Osteoblast (primary cell): ENCODE measurements at regions not wholly inside any gene's neighbourhood (a gene's known extent, or its start where the extent isn't known, plus 50 kb on each side); places are given as distances from the start of the nearest gene placed in this dataset.

Experiments used
- DNase-seq: peaks from one replicate; pipeline ENCODE4 v3.0.0; 2011; ENCODE audit warnings: low spot score, mixed read lengths; ENCODE audit not compliant: insufficient read length; ENCODE audit errors: missing footprints
- H2AFZ ChIP-seq: 2 replicates; pipeline ENCODE4 v1.6.0; 2011; ENCODE audit warnings: mild to moderate bottlenecking, low read length
- H3K27ac ChIP-seq: 2 replicates; pipeline ENCODE4 v1.5.1; 2011; ENCODE audit warnings: mild to moderate bottlenecking, low read depth, low read length, moderate library complexity
- H3K27me3 ChIP-seq: 2 replicates; pipeline ENCODE4 v1.6.0; 2012; ENCODE audit warnings: mild to moderate bottlenecking, control low read depth, inconsistent platforms, low read length, moderate library complexity; ENCODE audit not compliant: insufficient read depth
- H3K36me3 ChIP-seq: 2 replicates; pipeline ENCODE4 v1.5.1; 2011; ENCODE audit warnings: mild to moderate bottlenecking, low read length, control low read depth, moderate library complexity; ENCODE audit not compliant: insufficient read depth
- H3K4me1 ChIP-seq: 2 replicates; pipeline ENCODE4 v1.5.1; 2011; ENCODE audit warnings: mild to moderate bottlenecking, low read length, control low read depth, moderate library complexity; ENCODE audit not compliant: insufficient read depth
- H3K4me2 ChIP-seq: 2 replicates; pipeline ENCODE4 v1.6.0; 2011; ENCODE audit warnings: mild to moderate bottlenecking, low read length; ENCODE audit not compliant: insufficient read depth
- H3K4me3 ChIP-seq: fragments of 200-600 bp; sonication (generic); 3 replicates; pipeline ENCODE4 v1.5.1; 2012; ENCODE audit warnings: mild to moderate bottlenecking, low read length, inconsistent platforms; ENCODE audit not compliant: insufficient read depth
- H3K79me2 ChIP-seq: 2 replicates; pipeline ENCODE4 v1.6.0; 2012; ENCODE audit warnings: mild to moderate bottlenecking, low read length, control low read depth, inconsistent platforms; ENCODE audit not compliant: insufficient read depth
- H3K9me3 ChIP-seq: 2 replicates; pipeline ENCODE4 v1.5.1; 2011; ENCODE audit warnings: low read depth, low read length, control low read depth
- H4K20me1 ChIP-seq: 2 replicates; pipeline ENCODE4 v1.6.0; 2012; ENCODE audit warnings: mild to moderate bottlenecking, low read length, control low read depth; ENCODE audit not compliant: insufficient read depth
- TF ChIP-seq, protein P1 (sequence below): IDR thresholded peaks from 2 replicates; pipeline ENCODE4 v1.5.1; 2011; ENCODE audit warnings: mild to moderate bottlenecking, low read depth, low read length, moderate library complexity; ENCODE audit errors: extremely low read depth

DNA sequence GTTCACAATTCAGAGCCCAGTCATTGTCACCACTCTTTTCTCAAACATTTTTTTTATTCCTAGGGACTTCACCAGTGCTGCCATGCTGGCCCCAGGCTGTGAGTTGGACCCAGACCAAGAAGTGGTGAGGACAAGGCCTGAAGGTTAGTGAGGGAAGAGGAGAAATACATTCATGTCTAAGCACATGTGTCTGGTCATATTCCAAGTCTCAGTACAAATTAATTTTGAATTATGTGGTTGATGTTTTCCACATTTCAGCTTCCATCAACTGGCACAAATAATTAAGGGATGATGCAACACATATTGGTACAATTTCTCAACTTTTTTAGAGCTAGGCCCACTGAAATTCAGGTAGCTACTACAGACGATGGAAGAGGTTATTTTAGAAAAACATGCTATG, 106.6 kb upstream of the UPP2 start:
- Histone ChIP-seq H3K27ac (no peak overlapping the region), H2AFZ (no peak overlapping the region), H3K4me1 (no peaks in the 10 kb centered on the region), H3K79me2 (no peaks in the 10 kb centered on the region), H3K4me2 (no peak overlapping the region), H3K27me3 (peaks cover 9% of the 10 kb centered on the region), H3K9me3 (no peaks in the 10 kb centered on the region), H3K4me3 (no peak overlapping the region), H3K36me3 (no peaks in the 10 kb centered on the region), H4K20me1 (no peaks in the 10 kb centered on the region)
- TF ChIP-seq, protein P1, sequence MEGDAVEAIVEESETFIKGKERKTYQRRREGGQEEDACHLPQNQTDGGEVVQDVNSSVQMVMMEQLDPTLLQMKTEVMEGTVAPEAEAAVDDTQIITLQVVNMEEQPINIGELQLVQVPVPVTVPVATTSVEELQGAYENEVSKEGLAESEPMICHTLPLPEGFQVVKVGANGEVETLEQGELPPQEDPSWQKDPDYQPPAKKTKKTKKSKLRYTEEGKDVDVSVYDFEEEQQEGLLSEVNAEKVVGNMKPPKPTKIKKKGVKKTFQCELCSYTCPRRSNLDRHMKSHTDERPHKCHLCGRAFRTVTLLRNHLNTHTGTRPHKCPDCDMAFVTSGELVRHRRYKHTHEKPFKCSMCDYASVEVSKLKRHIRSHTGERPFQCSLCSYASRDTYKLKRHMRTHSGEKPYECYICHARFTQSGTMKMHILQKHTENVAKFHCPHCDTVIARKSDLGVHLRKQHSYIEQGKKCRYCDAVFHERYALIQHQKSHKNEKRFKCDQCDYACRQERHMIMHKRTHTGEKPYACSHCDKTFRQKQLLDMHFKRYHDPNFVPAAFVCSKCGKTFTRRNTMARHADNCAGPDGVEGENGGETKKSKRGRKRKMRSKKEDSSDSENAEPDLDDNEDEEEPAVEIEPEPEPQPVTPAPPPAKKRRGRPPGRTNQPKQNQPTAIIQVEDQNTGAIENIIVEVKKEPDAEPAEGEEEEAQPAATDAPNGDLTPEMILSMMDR: no peak
- DNase-seq: no peak

DNA sequence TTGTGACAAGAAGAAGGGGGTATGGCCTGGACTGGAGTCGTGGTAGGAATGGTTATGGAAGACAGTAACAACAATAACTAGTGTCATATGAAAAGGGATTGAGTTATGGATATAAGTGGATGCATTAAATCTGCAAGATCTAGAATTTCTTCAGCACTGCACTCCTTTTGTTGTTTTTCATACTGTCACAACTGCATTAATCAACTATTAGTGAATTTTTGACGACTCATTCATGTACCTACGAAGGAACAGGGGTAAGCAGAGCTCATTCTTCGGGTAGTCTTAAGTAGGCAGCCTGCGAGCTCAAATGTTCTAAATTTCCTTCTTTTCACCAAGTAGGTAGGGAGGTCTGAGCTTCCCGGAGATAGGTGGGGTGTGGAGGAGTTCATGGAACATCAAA, 109.7 kb upstream of the UPP2 start:
- Histone ChIP-seq H3K4me2 (no peak overlapping the region), H3K4me3 (no peak overlapping the region), H3K4me1 (no peaks in the 10 kb centered on the region), H2AFZ (no peak overlapping the region), H3K9me3 (no peaks in the 10 kb centered on the region), H3K27me3 (peaks cover 9% of the 10 kb centered on the region), H3K27ac (no peak overlapping the region), H4K20me1 (no peaks in the 10 kb centered on the region), H3K79me2 (no peaks in the 10 kb centered on the region), H3K36me3 (no peaks in the 10 kb centered on the region)
- TF ChIP-seq, protein P1: no peak
- no peak for DNase-seq

DNA sequence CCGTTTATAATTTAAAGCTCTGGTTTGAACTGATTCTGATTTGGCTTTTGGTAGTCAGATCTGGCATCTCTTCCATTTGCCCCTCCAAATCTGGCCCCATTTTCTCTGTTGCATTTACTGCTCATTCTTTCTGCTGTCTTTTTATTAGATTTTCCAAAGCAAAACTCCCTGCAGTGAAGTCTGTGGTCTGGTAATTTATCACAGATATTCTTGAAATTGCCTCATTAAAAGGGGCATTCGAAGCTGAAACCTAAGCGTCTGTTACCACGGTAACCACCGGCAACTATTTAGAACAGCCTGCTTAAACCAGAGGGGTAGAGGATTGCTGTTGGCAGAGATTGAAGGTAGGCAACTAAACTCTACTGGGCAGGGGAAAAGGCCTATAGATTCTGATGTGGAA, 111.5 kb upstream of the UPP2 start:
- peaks cover 9% of the 10 kb centered on the region for H3K27me3 ChIP-seq
- no peak overlapping the region for H3K4me3 ChIP-seq
- TF ChIP-seq, protein P1: no peak
- H3K79me2 ChIP-seq: no peaks in the 10 kb centered on the region
- no peaks in the 10 kb centered on the region for H4K20me1 ChIP-seq
- no peak overlapping the region for H3K4me2 ChIP-seq
- no peak overlapping the region for H3K27ac ChIP-seq
- no peaks in the 10 kb centered on the region for H3K36me3 ChIP-seq
- H2AFZ ChIP-seq: no peak overlapping the region
- no peak for DNase-seq
- no peaks in the 10 kb centered on the region for H3K9me3 ChIP-seq
- H3K4me1 ChIP-seq: no peaks in the 10 kb centered on the region

DNA sequence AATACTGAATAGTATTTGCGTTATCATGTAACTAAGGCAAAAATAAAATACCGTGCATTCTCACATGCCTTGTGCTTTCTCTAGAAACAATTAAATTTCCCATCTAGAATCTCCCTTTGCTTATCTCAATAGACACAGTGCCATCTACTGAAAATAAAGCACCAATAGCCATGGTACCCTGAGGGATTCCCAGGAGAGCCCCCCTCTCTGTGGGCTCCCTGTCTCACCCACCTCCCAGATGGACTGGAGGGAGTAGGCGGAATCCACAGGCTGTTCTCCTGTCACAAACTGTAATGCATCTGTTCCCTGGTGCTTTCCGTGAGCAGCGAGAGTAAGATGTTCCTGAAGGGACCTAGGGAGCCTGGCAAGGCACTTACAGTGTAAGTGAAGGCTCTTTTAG, 112.4 kb upstream of the UPP2 start:
- Histone ChIP-seq H2AFZ (no peak overlapping the region), H3K4me1 (no peaks in the 10 kb centered on the region), H4K20me1 (no peaks in the 10 kb centered on the region), H3K36me3 (no peaks in the 10 kb centered on the region), H3K9me3 (no peaks in the 10 kb centered on the region), H3K4me3 (no peak overlapping the region), H3K4me2 (no peak overlapping the region), H3K27me3 (peaks cover 9% of the 10 kb centered on the region), H3K79me2 (no peaks in the 10 kb centered on the region), H3K27ac (no peak overlapping the region)
- TF ChIP-seq, protein P1: no peak
- no peak for DNase-seq
